Gastroesophageal sphincter (tissue), 4 donors: ENCODE measurements at regions not wholly inside any gene's neighbourhood (a gene's known extent, or its start where the extent isn't known, plus 50 kb on each side); places are given as distances from the start of the nearest gene placed in this dataset.

Experiments used
- ATAC-seq: fragments of 150-250 bp; one replicate; pipeline ENCODE4 v1.9.1; 2016; ENCODE audit warnings: mild to moderate bottlenecking, moderate library complexity
- H3K27ac ChIP-seq, 4 donors: fragments of 200-600 bp; sonication (generic) in 3 of 4; 1 replicate in 3 of 4; 2 replicates in 1 of 4; pipeline ENCODE4 v1.5.1; 2016 to 2019
- H3K27me3 ChIP-seq: fragments of 200-600 bp; sonication (generic); one replicate; pipeline ENCODE4 v1.5.1; 2019
- H3K36me3 ChIP-seq, 2 donors: fragments of 200-600 bp; sonication (generic); one replicate each; pipeline ENCODE4 v1.5.1; 2019; ENCODE audit warnings: control low read depth in 1 of 2
- H3K4me1 ChIP-seq, 3 donors: fragments of 200-600 bp; sonication (generic); 1 replicate in 2 of 3; 2 replicates in 1 of 3; pipeline ENCODE4 v1.5.1; 2016 to 2019; ENCODE audit warnings: control low read depth in 2 of 3
- H3K4me3 ChIP-seq, 2 donors: fragments of 200-600 bp; sonication (generic); one replicate each; pipeline ENCODE4 v1.5.1; 2019; ENCODE audit warnings: mild to moderate bottlenecking in 1 of 2, moderate library complexity in 1 of 2
- H3K9me3 ChIP-seq, 3 donors: fragments of 200-600 bp; sonication (generic); one replicate each; pipeline ENCODE4 v1.5.1; 2017 to 2019; ENCODE audit warnings: control low read depth in 2 of 3
- EP300 ChIP-seq: sonication (generic); formaldehyde crosslinking; IDR thresholded peaks from one replicate; pipeline ENCODE4 v1.6.1; 2017; ENCODE audit warnings: antibody characterized with exemption, mild to moderate bottlenecking
- POLR2A ChIP-seq, 2 donors: fragments of 450-650 bp; IDR thresholded peaks; one replicate each; pipeline ENCODE4 v1.6.1; 2017; ENCODE audit warnings: antibody characterized with exemption in 2 of 2, mild to moderate bottlenecking in 2 of 2, moderate library complexity in 1 of 2
- POLR2AphosphoS5 ChIP-seq: sonication (generic); formaldehyde crosslinking; IDR thresholded peaks from one replicate; pipeline ENCODE4 v1.6.1; 2017; ENCODE audit warnings: antibody characterized with exemption
- WGBS, 2 donors: methylation state at CpG; one replicate each; pipeline ENCODE4 v1.1.5; 2018; ENCODE audit warnings: low coverage in 1 of 2; 5-methylcytosine and 5-hydroxymethylcytosine counted together
- TF ChIP-seq, protein P1 (sequence below), 4 experiments: fragments of 200-600 bp in 2 of 4; fragments of 450-650 bp in 2 of 4; sonication (generic) in 1 of 4; IDR thresholded peaks; one replicate each; pipeline ENCODE4 v1.5.1; 2017 to 2019; ENCODE audit warnings: antibody characterized with exemption in 4 of 4, mild to moderate bottlenecking in 2 of 4, moderate library complexity in 2 of 4

- no peak for TF ChIP-seq POLR2A (IDR thresholded peaks at IDR 0.05)
- no peak for TF ChIP-seq EP300
- no peak for TF ChIP-seq POLR2AphosphoS5
- TF ChIP-seq, protein P1, sequence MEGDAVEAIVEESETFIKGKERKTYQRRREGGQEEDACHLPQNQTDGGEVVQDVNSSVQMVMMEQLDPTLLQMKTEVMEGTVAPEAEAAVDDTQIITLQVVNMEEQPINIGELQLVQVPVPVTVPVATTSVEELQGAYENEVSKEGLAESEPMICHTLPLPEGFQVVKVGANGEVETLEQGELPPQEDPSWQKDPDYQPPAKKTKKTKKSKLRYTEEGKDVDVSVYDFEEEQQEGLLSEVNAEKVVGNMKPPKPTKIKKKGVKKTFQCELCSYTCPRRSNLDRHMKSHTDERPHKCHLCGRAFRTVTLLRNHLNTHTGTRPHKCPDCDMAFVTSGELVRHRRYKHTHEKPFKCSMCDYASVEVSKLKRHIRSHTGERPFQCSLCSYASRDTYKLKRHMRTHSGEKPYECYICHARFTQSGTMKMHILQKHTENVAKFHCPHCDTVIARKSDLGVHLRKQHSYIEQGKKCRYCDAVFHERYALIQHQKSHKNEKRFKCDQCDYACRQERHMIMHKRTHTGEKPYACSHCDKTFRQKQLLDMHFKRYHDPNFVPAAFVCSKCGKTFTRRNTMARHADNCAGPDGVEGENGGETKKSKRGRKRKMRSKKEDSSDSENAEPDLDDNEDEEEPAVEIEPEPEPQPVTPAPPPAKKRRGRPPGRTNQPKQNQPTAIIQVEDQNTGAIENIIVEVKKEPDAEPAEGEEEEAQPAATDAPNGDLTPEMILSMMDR (IDR thresholded peaks at IDR 0.05): no peak
- WGBS, 2 donors: 45 to 73% methylated on average over 1 of the region's 1 CpG
- ATAC-seq: no peak
- H3K4me1 ChIP-seq: no peaks in the 10 kb centered on the region
- no peaks in the 10 kb centered on the region for H3K27me3 ChIP-seq
- H3K27ac ChIP-seq: no peak overlapping the region
- no peaks in the 10 kb centered on the region for H3K9me3 ChIP-seq
- no peaks in the 10 kb centered on the region for H3K36me3 ChIP-seq
- H3K4me3 ChIP-seq: no peak overlapping the region
These were observed 963.6 kb upstream of the GOT2 start for GRCh38 chr16:59697761-59698160.

DNA sequence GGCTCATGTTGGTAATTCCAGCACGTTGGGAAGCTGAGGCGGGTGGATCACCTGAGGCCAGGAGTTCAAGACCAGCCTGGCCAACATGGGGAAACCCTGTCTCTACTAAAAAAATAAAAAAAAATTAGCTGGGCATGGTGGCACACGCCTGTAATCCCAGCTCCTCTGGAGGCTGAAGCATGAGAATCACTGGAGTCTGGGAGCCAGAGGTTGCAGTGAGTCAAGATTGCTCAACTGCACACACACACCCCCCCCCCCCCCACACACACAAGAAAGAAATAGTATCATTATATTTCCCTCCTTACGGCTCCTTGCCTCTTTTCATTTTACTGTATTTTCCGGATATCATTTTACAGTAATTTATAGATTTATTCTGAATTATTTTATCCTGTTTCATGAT is 963.1 kb upstream of the GOT2 start:
- no peak for TF ChIP-seq POLR2A (IDR thresholded peaks at IDR 0.05)
- no peak for TF ChIP-seq POLR2AphosphoS5
- TF ChIP-seq, protein P1 (IDR thresholded peaks at IDR 0.05): no peak
- no peak for TF ChIP-seq EP300
- ATAC-seq: no peak
- no peaks in the 10 kb centered on the region for H3K27me3 ChIP-seq

GRCh38 chr16:59696495-59696894 is 962.4 kb upstream of the GOT2 start:
- WGBS, 2 donors: 88 to 92% methylated on average over 2 of the region's 2 CpGs
- Histone ChIP-seq H3K4me1 (no peaks in the 10 kb centered on the region), H3K27me3 (no peaks in the 10 kb centered on the region), H3K27ac (no peak overlapping the region), H3K36me3 (no peaks in the 10 kb centered on the region), H3K4me3 (no peak overlapping the region), H3K9me3 (no peaks in the 10 kb centered on the region)
- no peak for ATAC-seq
- TF ChIP-seq, protein P1 (IDR thresholded peaks at IDR 0.05): no peak
- TF ChIP-seq EP300: no peak
- no peak for TF ChIP-seq POLR2A (IDR thresholded peaks at IDR 0.05)
- TF ChIP-seq POLR2AphosphoS5: no peak

More for the DNA sequence above, 963.1 kb upstream of the GOT2 start:
- 90 to 97% methylated on average over 5 of the region's 5 CpGs for WGBS, 2 donors
- no peaks in the 10 kb centered on the region for H3K9me3 ChIP-seq
- no peaks in the 10 kb centered on the region for H3K4me1 ChIP-seq
- H3K4me3 ChIP-seq: no peak overlapping the region
- H3K36me3 ChIP-seq: no peaks in the 10 kb centered on the region
- no peak overlapping the region for H3K27ac ChIP-seq

GRCh38 chr16:59690216-59690615 is 956.1 kb upstream of the GOT2 start:
- 78 to 86% methylated on average over 3 of the region's 3 CpGs for WGBS, 2 donors
- ATAC-seq: no peak
- Histone ChIP-seq H3K4me3 (no peak overlapping the region), H3K4me1 (no peaks in the 10 kb centered on the region), H3K27ac (no peak overlapping the region), H3K36me3 (no peaks in the 10 kb centered on the region), H3K9me3 (no peaks in the 10 kb centered on the region), H3K27me3 (no peaks in the 10 kb centered on the region)
- TF ChIP-seq POLR2AphosphoS5: no peak
- TF ChIP-seq, protein P1 (IDR thresholded peaks at IDR 0.05): no peak
- no peak for TF ChIP-seq EP300
- TF ChIP-seq POLR2A (IDR thresholded peaks at IDR 0.05): no peak

DNA sequence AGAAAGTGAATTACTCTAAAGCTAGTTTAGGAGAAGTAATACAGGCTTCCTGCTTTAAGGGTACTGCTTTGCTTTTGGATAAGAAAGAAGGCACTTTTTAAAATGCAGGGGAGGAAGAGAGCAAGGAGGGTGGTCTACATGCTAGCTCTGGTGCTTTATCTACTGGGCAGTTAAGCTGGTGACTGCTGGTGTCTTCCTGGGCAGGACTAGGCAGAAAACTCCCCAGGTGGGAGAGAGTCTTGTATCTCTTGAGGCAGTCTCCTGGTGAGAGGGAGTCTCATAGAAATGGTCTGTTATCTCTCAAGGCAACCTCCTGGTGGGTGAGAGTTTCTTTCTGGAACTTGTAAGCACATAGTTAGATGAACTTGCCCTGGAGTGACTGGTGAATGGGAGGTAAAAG is 953.9 kb upstream of the GOT2 start:
- no peaks in the 10 kb centered on the region for H3K36me3 ChIP-seq
- no peak overlapping the region for H3K4me3 ChIP-seq
- no peaks in the 10 kb centered on the region for H3K27me3 ChIP-seq
- TF ChIP-seq POLR2AphosphoS5 (no peak), POLR2A (IDR thresholded peaks at IDR 0.05) (no peak), EP300 (no peak)
- TF ChIP-seq, protein P1 (IDR thresholded peaks at IDR 0.05): no peak
- ATAC-seq: no peak
- H3K9me3 ChIP-seq: no peaks in the 10 kb centered on the region
- no peak overlapping the region for H3K27ac ChIP-seq
- no peaks in the 10 kb centered on the region for H3K4me1 ChIP-seq
